ENCODE measurements at regions not wholly inside any gene's neighbourhood (a gene's known extent, or its start where the extent isn't known, plus 50 kb on each side); places are given as distances from the start of the nearest gene placed in this dataset.

GRCh38 chr5:88518131-88519016 lies 249.7 kb upstream of the TMEM161B start:
- no TSS peak for BruUV-seq (replicated peaks)
- no peaks in the 10 kb centered on the region for H3K27me3 Mint-ChIP-seq (ENCODE audit: unreplicated experiment)
- DNase-seq: no peak
- no peak for TF ChIP-seq CTCF (IDR thresholded peaks at IDR 0.05; ENCODE audit: unreplicated experiment)
- intact Hi-C loops (cut with micrococcal nuclease; ENCODE audit: unreplicated experiment): no loop called here
- no peaks in the 10 kb centered on the region for H3K36me3 Mint-ChIP-seq (ENCODE audit: insufficient read depth, unreplicated experiment)
- H3K4me1 Mint-ChIP-seq (ENCODE audit: low read depth, unreplicated experiment): no peaks in the 10 kb centered on the region
- no peak overlapping the region for H3K27ac Mint-ChIP-seq (ENCODE audit: unreplicated experiment)
- CTCF ChIA-PET: no interaction called here
- no peaks in the 10 kb centered on the region for H3K9me3 Mint-ChIP-seq (ENCODE audit: low read depth, unreplicated experiment)
- no peak overlapping the region for H3K4me3 Mint-ChIP-seq (ENCODE audit: low read depth, unreplicated experiment)

GRCh38 chr5:88515881-88516819 lies 247.5 kb upstream of the TMEM161B start:
- H3K27ac Mint-ChIP-seq (ENCODE audit: unreplicated experiment): no peak overlapping the region
- no peak for DNase-seq
- TF ChIP-seq CTCF (IDR thresholded peaks at IDR 0.05; ENCODE audit: unreplicated experiment): no peak
- H3K36me3 Mint-ChIP-seq (ENCODE audit: insufficient read depth, unreplicated experiment): no peaks in the 10 kb centered on the region
- no peaks in the 10 kb centered on the region for H3K9me3 Mint-ChIP-seq (ENCODE audit: low read depth, unreplicated experiment)
- intact Hi-C loops (cut with micrococcal nuclease; ENCODE audit: unreplicated experiment): no loop called here
- no TSS peak for BruUV-seq (replicated peaks)
- no peaks in the 10 kb centered on the region for H3K27me3 Mint-ChIP-seq (ENCODE audit: unreplicated experiment)
- H3K4me3 Mint-ChIP-seq (ENCODE audit: low read depth, unreplicated experiment): no peak overlapping the region
- H3K4me1 Mint-ChIP-seq (ENCODE audit: low read depth, unreplicated experiment): no peaks in the 10 kb centered on the region
- CTCF ChIA-PET: no interaction called here

GRCh38 chr5:88515068-88515467 lies 246.4 kb upstream of the TMEM161B start:
- no peak for DNase-seq
- Mint-ChIP-seq H3K4me3 (ENCODE audit: low read depth, unreplicated experiment) (no peak overlapping the region), H3K9me3 (ENCODE audit: low read depth, unreplicated experiment) (no peaks in the 10 kb centered on the region), H3K27ac (ENCODE audit: unreplicated experiment) (no peak overlapping the region), H3K4me1 (ENCODE audit: low read depth, unreplicated experiment) (no peaks in the 10 kb centered on the region), H3K27me3 (ENCODE audit: unreplicated experiment) (no peaks in the 10 kb centered on the region), H3K36me3 (ENCODE audit: insufficient read depth, unreplicated experiment) (no peaks in the 10 kb centered on the region)
- BruUV-seq (replicated peaks): no TSS peak
- CTCF ChIA-PET: no interaction called here
- no peak for TF ChIP-seq CTCF (IDR thresholded peaks at IDR 0.05; ENCODE audit: unreplicated experiment)
- intact Hi-C loops (cut with micrococcal nuclease; ENCODE audit: unreplicated experiment): no loop called here

GRCh38 chr5:88509403-88509802 lies 240.8 kb upstream of the TMEM161B start:
- DNase-seq: peak; percentile 15
- CTCF ChIA-PET: no interaction called here
- Mint-ChIP-seq H3K4me1 (ENCODE audit: low read depth, unreplicated experiment) (peaks cover 11% of the 10 kb centered on the region), H3K36me3 (ENCODE audit: insufficient read depth, unreplicated experiment) (no peaks in the 10 kb centered on the region), H3K4me3 (ENCODE audit: low read depth, unreplicated experiment) (no peak overlapping the region), H3K27ac (ENCODE audit: unreplicated experiment) (no peak overlapping the region), H3K27me3 (ENCODE audit: unreplicated experiment) (no peaks in the 10 kb centered on the region), H3K9me3 (ENCODE audit: low read depth, unreplicated experiment) (peaks cover 5% of the 10 kb centered on the region)
- no peak for TF ChIP-seq CTCF (IDR thresholded peaks at IDR 0.05; ENCODE audit: unreplicated experiment)
- intact Hi-C loops (cut with micrococcal nuclease; ENCODE audit: unreplicated experiment): no loop called here
- BruUV-seq (replicated peaks): no TSS peak
